ENCODE measurements at regions not wholly inside any gene's neighbourhood (a gene's known extent, or its start where the extent isn't known, plus 50 kb on each side); places are given as distances from the start of the nearest gene placed in this dataset.

GRCh38 chr2:128805237-128805636 is 486.6 kb upstream of the HS6ST1 start:
- Histone ChIP-seq H3K27ac (ENCODE audit: low read length) (no peak overlapping the region), H3K4me2 (ENCODE audit: low read length) (no peak overlapping the region), H3K9me2 (replicated peaks; ENCODE audit: low read length) (no peaks in the 10 kb centered on the region), H4K20me1 (ENCODE audit: low read length) (no peaks in the 10 kb centered on the region), H3K27me3 (ENCODE audit: low read length) (no peaks in the 10 kb centered on the region), H3K79me2 (ENCODE audit: low read length) (no peaks in the 10 kb centered on the region), H3K36me3 (ENCODE audit: low read depth, low read length) (no peaks in the 10 kb centered on the region), H3F3A (ENCODE audit: low read length, unreplicated experiment) (no peaks in the 10 kb centered on the region), H3K4me3 (ENCODE audit: low read length) (no peak overlapping the region), H3K4me1 (ENCODE audit: insufficient read depth, low read length) (no peaks in the 10 kb centered on the region), H3K9me3 (ENCODE audit: low read length) (no peaks in the 10 kb centered on the region), H2AFZ (ENCODE audit: low read length) (no peak overlapping the region), H3K9ac (ENCODE audit: low read length) (no peak overlapping the region)
- POLR2A ChIA-PET (ENCODE audit: unreplicated experiment) = no interaction called here
- TF ChIP-seq EZH2 (IDR thresholded peaks at IDR 0.05; ENCODE audit: low read length, unreplicated experiment) = no peak
- no peak for TF ChIP-seq EZH2phosphoT487 (IDR thresholded peaks at IDR 0.05; ENCODE audit: borderline replicate concordance, low read length)
- no peak for TF ChIP-seq CTCF (conservative IDR thresholded peaks at IDR 0.05; ENCODE audit: low read depth, low read length)
- BruUV-seq (replicated peaks) = no TSS peak
- ATAC-seq = no peak
- DNase-seq = no peak
- CTCF ChIA-PET = no interaction called here
- intact Hi-C loops (cut with micrococcal nuclease) = no loop called here

- TF ChIP-seq EZH2phosphoT487 (IDR thresholded peaks at IDR 0.05; ENCODE audit: borderline replicate concordance, low read length) (no peak), CTCF (conservative IDR thresholded peaks at IDR 0.05; ENCODE audit: low read depth, low read length) (no peak), EZH2 (IDR thresholded peaks at IDR 0.05; ENCODE audit: low read length, unreplicated experiment) (no peak)
- H3K4me2 ChIP-seq (ENCODE audit: low read length) = no peak overlapping the region
- ChIA-PET POLR2A (ENCODE audit: unreplicated experiment) (no interaction called here), CTCF (no interaction called here)
- H2AFZ ChIP-seq (ENCODE audit: low read length) = no peak overlapping the region
- H3K4me1 ChIP-seq (ENCODE audit: insufficient read depth, low read length) = no peaks in the 10 kb centered on the region
- H3K79me2 ChIP-seq (ENCODE audit: low read length) = no peaks in the 10 kb centered on the region
- no peak for ATAC-seq
- H3K9ac ChIP-seq (ENCODE audit: low read length) = no peak overlapping the region
- DNase-seq = no peak
- no peak overlapping the region for H3K4me3 ChIP-seq (ENCODE audit: low read length)
- H3K27ac ChIP-seq (ENCODE audit: low read length) = no peak overlapping the region
- no peaks in the 10 kb centered on the region for H3K36me3 ChIP-seq (ENCODE audit: low read depth, low read length)
- H4K20me1 ChIP-seq (ENCODE audit: low read length) = no peaks in the 10 kb centered on the region
- no peaks in the 10 kb centered on the region for H3F3A ChIP-seq (ENCODE audit: low read length, unreplicated experiment)
- no TSS peak for BruUV-seq (replicated peaks)
- no peaks in the 10 kb centered on the region for H3K9me2 ChIP-seq (replicated peaks; ENCODE audit: low read length)
- no peaks in the 10 kb centered on the region for H3K27me3 ChIP-seq (ENCODE audit: low read length)
- intact Hi-C loops (cut with micrococcal nuclease) = no loop called here
- H3K9me3 ChIP-seq (ENCODE audit: low read length) = no peaks in the 10 kb centered on the region
Observed at GRCh38 chr2:128805918-128806317, 487.2 kb upstream of the HS6ST1 start.

GRCh38 chr2:128807317-128807716 is 488.6 kb upstream of the HS6ST1 start:
- intact Hi-C loops (cut with micrococcal nuclease) = no loop called here
- ChIA-PET CTCF (no interaction called here), POLR2A (ENCODE audit: unreplicated experiment) (no interaction called here)

More at GRCh38 chr2:128807317-128807716, 488.6 kb upstream of the HS6ST1 start:
- no peaks in the 10 kb centered on the region for H3K36me3 ChIP-seq (ENCODE audit: low read depth, low read length)
- H3F3A ChIP-seq (ENCODE audit: low read length, unreplicated experiment) = no peaks in the 10 kb centered on the region
- no peak overlapping the region for H3K9ac ChIP-seq (ENCODE audit: low read length)
- BruUV-seq (replicated peaks) = no TSS peak
- no peaks in the 10 kb centered on the region for H3K4me1 ChIP-seq (ENCODE audit: insufficient read depth, low read length)
- H3K9me3 ChIP-seq (ENCODE audit: low read length) = no peaks in the 10 kb centered on the region
- no peaks in the 10 kb centered on the region for H3K9me2 ChIP-seq (replicated peaks; ENCODE audit: low read length)
- no peaks in the 10 kb centered on the region for H4K20me1 ChIP-seq (ENCODE audit: low read length)
- no peak overlapping the region for H3K4me2 ChIP-seq (ENCODE audit: low read length)
- no peak for ATAC-seq
- H3K27ac ChIP-seq (ENCODE audit: low read length) = no peak overlapping the region
- DNase-seq = no peak
- no peak overlapping the region for H2AFZ ChIP-seq (ENCODE audit: low read length)
- H3K79me2 ChIP-seq (ENCODE audit: low read length) = no peaks in the 10 kb centered on the region
- H3K27me3 ChIP-seq (ENCODE audit: low read length) = no peaks in the 10 kb centered on the region
- TF ChIP-seq CTCF (conservative IDR thresholded peaks at IDR 0.05; ENCODE audit: low read depth, low read length) (no peak), EZH2 (IDR thresholded peaks at IDR 0.05; ENCODE audit: low read length, unreplicated experiment) (no peak), EZH2phosphoT487 (IDR thresholded peaks at IDR 0.05; ENCODE audit: borderline replicate concordance, low read length) (no peak)
- no peak overlapping the region for H3K4me3 ChIP-seq (ENCODE audit: low read length)
